ENCODE measurements at regions not wholly inside any gene's neighbourhood (a gene's known extent, or its start where the extent isn't known, plus 50 kb on each side); places are given as distances from the start of the nearest gene placed in this dataset.

- DNase-seq = no peak
These were observed 149.5 kb upstream of the MYL2 start for GRCh38 chr12:111069886-111070285.

GRCh38 chr12:111068290-111068689, 147.9 kb upstream of the MYL2 start:
- no peak for DNase-seq

GRCh38 chr12:111067498-111067897, 147.1 kb upstream of the MYL2 start:
- DNase-seq = no peak

- no peak for DNase-seq
These were observed 146.5 kb upstream of the MYL2 start for GRCh38 chr12:111066744-111067437.

- DNase-seq = no peak
These were observed 144.6 kb upstream of the MYL2 start for GRCh38 chr12:111064982-111065381.

GRCh38 chr12:111064154-111064553, 143.8 kb upstream of the MYL2 start:
- DNase-seq = no peak

- DNase-seq = no peak
These were observed 143.1 kb upstream of the MYL2 start for GRCh38 chr12:111063295-111064026.

GRCh38 chr12:111057701-111058425, 137.5 kb upstream of the MYL2 start:
- no peak for DNase-seq

- DNase-seq = no peak
These were observed 136.5 kb upstream of the MYL2 start for GRCh38 chr12:111056618-111057521.

GRCh38 chr12:111055181-111055880, 135.0 kb upstream of the MYL2 start:
- DNase-seq = no peak

GRCh38 chr12:111048991-111049390, 128.6 kb upstream of the MYL2 start:
- no peak for DNase-seq

- DNase-seq = no peak
These were observed 126.5 kb upstream of the MYL2 start for GRCh38 chr12:111046896-111047295.

GRCh38 chr12:111045941-111046340, 125.6 kb upstream of the MYL2 start:
- no peak for DNase-seq

- no peak for DNase-seq
These were observed 120.7 kb upstream of the MYL2 start for GRCh38 chr12:111041091-111041490.

GRCh38 chr12:111040690-111041089, 120.3 kb upstream of the MYL2 start:
- no peak for DNase-seq

- no peak for DNase-seq
These were observed 118.6 kb upstream of the MYL2 start for GRCh38 chr12:111038941-111039340.

GRCh38 chr12:111038077-111038476, 117.7 kb upstream of the MYL2 start:
- no peak for DNase-seq

GRCh38 chr12:111037047-111037446, 116.7 kb upstream of the MYL2 start:
- no peak for DNase-seq

- peak in 1 of 2 experiments; percentile 45 for DNase-seq
These were observed 115.4 kb upstream of the MYL2 start for GRCh38 chr12:111035578-111036301.

- peak in 1 of 2 experiments; percentile 16 for DNase-seq
These were observed 114.7 kb upstream of the MYL2 start for GRCh38 chr12:111034886-111035577.

All from NCI-H524 (cell line).